ENCODE measurements at regions not wholly inside any gene's neighbourhood (a gene's known extent, or its start where the extent isn't known, plus 50 kb on each side); places are given as distances from the start of the nearest gene placed in this dataset.
A peak's percentile ranks its signal among the peaks of the same experiment; 100 is the strongest.

- DNase-seq, result peak; percentile 82
Measured at GRCh38 chr5:86880785-86881492, 263.2 kb downstream of the COX7C start.

GRCh38 chr5:86881493-86882090 is 263.9 kb downstream of the COX7C start:
- no peak for DNase-seq

- DNase-seq, result no peak
Measured at GRCh38 chr5:86884608-86885007, 266.9 kb downstream of the COX7C start.

- DNase-seq, result no peak
Measured at GRCh38 chr5:86885011-86885410, 267.3 kb downstream of the COX7C start.

GRCh38 chr5:86885489-86886230 is 267.9 kb downstream of the COX7C start:
- DNase-seq, result peak; percentile 44

DNA sequence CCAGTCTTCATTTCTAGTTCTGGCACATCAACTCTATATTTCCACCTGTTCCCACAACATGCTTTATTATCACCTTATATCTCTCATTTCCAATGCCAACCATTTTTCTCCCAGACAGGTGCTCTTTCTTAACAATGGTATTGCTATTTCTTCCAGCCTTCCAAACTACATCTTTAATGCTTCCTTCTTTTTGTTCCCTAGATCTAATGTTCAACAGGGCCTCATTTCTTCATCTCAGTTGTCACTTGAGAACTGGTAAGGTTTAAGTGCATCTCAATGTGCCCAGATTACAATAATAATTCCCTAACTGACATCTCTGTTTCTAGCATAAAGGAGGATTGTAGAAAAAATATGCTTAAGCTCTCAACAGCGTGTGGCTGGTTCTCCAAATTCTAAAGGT is 272.6 kb downstream of the COX7C start:
- DNase-seq, result no peak

DNA sequence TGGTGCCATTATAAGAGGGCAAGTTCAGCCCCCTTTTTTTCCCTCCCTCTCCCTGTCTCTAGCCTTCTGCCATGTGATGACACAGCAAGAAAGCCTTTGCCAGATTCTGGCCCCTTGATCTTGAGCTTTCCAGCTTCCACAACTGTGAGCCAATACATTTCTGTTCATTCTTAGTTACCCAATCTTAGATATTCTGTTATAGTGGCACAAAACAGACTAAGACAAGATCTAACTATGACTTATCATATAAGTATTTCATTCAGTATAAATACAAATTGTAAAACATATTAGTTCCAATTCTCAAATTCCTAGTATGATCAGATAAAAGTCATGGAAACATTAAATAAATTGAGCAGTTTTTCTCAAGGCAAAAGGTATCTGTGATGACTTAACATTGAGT is 276.3 kb downstream of the COX7C start:
- DNase-seq, result peak; percentile 10

- DNase-seq, result no peak
Measured at GRCh38 chr5:86896916-86897315, 279.2 kb downstream of the COX7C start.

DNA sequence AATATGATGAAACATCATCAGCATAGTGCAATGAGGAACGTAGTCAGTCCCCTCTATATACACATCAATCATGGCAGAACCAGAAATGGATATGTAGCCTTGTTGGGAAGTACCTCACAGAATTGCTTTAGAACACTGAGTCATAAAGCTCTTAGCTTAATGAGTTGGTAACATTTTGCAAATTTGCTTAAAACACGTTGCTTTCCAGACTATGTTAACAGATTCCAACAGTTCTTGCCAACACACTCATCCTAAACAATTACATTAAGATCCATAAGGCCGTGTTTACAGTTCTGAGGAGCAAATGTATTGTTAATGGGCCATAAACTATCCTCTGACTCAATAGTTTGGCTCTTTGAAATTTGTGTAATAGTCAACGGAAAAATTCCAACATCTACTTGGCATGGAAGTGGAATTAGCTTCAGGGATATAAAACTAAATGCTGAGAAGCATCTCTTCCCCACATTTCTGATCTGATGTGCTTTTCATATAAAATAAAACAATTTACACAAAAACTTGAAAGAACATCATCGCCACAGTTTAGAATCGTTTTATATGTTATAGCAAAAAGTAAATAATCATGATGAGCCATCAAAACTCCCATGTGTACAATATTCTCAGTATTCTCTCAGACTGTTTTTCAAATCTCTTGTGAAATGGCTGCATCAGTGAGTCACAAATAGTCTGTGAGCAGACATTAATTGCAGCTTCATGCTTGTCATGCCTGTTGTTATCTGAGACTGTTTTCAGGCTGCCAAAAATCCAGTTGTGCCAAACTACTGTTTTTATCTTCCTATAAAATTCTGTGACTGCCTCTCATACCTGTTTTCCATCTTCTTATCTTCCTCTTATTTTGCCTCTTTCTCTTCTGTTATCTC is 291.9 kb downstream of the COX7C start:
- DNase-seq, result no peak

DNA sequence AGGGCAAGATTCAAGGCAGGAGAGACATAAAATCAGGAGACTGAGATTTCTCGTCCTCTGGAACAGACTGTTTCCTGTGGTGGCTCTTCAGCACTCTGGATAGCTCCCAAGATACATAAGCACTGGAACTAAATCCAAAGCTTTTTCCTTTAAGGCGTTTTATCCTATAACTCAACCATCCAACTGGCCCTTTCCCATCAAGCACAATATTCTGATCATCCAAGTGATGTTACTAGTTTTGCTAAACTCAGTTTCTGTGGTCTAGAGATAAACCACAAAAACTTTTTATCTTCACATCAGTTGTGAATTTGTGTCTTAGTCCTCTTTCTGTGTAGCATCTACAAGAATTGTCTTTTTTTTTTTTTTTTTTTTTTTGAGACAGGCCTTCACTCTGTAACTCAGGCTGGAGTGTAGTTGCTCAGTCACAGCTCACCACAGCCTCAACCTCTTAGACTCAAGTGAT is 299.4 kb downstream of the COX7C start:
- peak; percentile 55 for DNase-seq

- no peak for DNase-seq
Measured at GRCh38 chr5:86918246-86918645, 300.5 kb downstream of the COX7C start.

- no peak for DNase-seq
Measured at GRCh38 chr5:86926033-86926432, 308.3 kb downstream of the COX7C start.

- DNase-seq, result no peak
Measured at GRCh38 chr5:86929123-86929766, 311.5 kb downstream of the COX7C start.

- DNase-seq, result no peak
Measured at GRCh38 chr5:86951761-86952160, 315.9 kb upstream of the RASA1 start.

DNA sequence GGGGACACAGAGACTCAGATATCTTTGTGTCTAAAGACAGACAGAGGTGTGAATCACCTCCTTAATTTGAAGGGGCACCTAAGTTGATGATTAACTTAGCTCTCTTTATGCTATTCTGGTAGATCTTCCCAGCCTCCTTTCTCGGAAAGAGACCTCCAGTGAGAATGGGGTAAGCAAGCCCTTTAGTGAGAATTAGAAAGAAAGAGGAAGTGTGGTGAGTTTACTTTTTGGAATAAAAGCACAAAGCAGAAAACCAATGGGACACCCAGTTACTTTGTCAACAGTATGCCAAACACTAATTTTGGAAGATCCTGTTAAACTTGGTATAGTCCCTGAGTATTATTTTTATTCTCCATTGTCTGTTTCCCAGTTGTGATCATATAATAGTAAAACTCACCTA is 302.8 kb upstream of the RASA1 start:
- no peak for DNase-seq

DNA sequence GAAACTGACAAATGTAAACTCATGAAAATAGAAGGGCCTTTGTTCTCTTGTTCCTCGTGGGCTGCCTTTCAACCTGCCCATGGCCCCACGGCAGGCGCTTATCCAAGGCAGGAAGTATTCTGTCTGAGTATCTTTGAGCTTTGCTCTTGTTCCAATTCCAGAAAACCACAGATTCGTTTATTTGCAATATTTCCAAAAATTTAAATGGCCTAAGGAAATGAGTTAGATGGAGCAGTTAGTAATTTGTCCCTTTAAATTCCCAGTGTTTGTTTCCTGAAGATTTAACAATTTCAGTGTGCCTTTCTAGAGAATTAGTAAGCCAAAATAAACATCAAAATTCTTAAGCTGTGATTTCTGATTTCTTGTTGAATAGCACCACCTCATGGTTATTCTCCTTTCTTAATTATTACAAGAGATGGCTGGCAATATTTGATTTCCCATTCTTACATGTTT is 299.4 kb upstream of the RASA1 start:
- peak; percentile 55 for DNase-seq

- DNase-seq, result no peak
Measured at GRCh38 chr5:86970361-86970760, 297.3 kb upstream of the RASA1 start.

DNA sequence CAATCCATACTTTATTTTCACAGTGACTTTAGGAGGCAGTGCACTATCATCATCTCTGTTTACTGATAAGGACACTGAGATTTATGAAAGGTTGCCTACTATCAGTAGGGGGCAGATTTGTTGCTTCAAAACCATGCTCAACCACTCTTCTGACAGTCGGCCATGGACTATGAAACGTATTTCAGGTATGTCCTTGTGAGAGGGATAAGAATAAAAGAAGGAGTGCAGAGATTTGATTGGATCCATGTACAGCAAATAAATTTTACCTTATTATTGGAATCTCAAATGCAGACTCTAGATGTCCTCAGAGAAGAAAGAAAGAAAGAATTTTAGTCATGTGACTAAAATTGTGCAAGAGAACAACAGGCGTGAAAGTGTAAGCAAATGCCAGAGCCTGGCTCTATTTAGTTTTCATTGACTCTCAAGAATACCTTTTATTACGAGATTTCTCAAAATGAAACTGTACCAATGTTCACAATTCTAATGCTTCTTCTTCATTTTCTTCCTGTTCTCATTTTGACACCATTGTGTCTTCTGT is 296.6 kb upstream of the RASA1 start:
- peak; percentile 15 for DNase-seq

DNA sequence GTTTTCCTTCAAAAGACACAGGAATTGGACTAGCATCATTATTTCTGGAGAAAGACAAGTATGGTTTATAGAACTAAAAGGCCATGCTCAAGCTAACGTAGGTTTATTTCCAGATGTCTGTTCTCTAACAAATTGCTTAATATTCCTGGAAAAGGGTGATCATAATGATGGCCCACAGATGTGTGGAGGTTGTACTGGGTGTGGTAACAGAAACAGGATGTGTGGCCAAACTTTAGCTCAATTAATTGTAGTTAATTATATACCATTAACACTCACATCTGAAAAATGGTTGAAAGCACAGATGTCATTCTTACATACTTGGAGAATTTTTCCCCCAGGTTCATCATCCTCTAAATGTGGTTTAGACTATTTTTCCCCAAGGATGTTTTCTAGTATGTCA is 292.7 kb upstream of the RASA1 start:
- peak; percentile 56 for DNase-seq

GRCh38 chr5:86977190-86977589 is 290.5 kb upstream of the RASA1 start:
- DNase-seq, result no peak

DNA sequence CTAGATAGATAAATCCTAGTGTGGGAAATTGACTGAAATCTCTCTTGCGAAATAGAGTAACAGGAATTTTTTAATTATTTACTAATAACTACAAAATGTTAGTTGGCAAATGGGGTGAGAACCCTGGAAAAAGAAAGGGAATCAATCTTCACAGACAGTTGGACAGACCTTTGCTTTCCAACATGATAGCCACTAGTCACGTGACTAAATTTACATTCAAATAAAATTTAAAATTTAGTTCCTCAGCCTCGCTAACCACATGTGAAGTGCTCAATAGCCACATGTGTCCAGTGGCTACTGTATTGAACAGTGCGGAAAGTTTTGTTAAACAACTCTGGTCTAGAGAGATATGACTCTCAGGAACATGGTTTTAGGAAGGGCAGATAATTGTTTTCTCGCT is 289.9 kb upstream of the RASA1 start:
- no peak for DNase-seq

DNA sequence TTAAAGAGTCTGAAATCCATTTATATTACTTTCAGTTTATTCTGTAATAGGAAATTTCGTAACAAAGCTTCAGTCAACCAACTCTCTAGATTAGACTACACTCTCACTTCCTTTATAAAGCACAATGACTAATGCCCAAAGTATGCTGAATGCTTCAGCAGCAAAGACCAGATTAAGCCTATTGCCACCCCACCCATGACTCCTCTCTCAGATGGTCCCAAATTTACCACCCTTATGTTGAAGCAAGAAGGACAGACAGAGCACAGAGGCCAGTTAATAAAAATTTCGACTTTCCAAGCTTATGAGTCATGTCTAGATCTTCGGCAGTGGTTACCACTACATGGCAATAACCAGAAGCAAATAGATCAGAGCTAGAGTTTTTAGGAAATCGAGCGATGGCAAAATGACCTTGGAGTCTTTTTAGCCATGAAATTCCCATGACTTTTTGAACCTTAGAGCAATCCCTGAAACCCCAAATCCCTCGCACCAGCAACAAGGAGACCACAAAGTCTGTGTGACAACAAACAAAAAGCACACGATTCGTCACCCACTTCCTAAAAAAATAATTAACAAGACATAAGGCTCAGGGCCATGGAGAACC is 287.8 kb upstream of the RASA1 start:
- peak; percentile 65 for DNase-seq
